Endothelial cell of umbilical vein (primary cell): ENCODE measurements at regions not wholly inside any gene's neighbourhood (a gene's known extent, or its start where the extent isn't known, plus 50 kb on each side); places are given as distances from the start of the nearest gene placed in this dataset.

Source experiments
- CTCF ChIP-seq, 2 donors: IDR thresholded peaks; 1 replicate in 1 of 2; 2 replicates in 1 of 2; pipeline ENCODE4 v1.5.1; 2011; ENCODE audit warnings: low read length in 2 of 2, mild to moderate bottlenecking in 2 of 2, moderate library complexity in 2 of 2, control low read depth in 1 of 2, inconsistent platforms in 1 of 2, low read depth in 1 of 2; ENCODE audit not compliant: insufficient read depth in 1 of 2; ENCODE audit errors: extremely low read depth in 1 of 2
- EZH2 ChIP-seq: IDR thresholded peaks from 2 replicates; pipeline ENCODE4 v1.6.1; 2012; ENCODE audit warnings: borderline replicate concordance, low read depth, mild to moderate bottlenecking, moderate library complexity, low read length, inconsistent platforms; ENCODE audit not compliant: severe bottlenecking
- FOS ChIP-seq: IDR thresholded peaks from 2 replicates; pipeline ENCODE4 v1.6.1; 2011; ENCODE audit warnings: mild to moderate bottlenecking, low read length, moderate library complexity, borderline replicate concordance; ENCODE audit not compliant: insufficient read depth
- POLR2AphosphoS5 ChIP-seq: IDR thresholded peaks from 2 replicates; pipeline ENCODE4 v1.6.1; 2012; ENCODE audit warnings: low read depth, mild to moderate bottlenecking, control low read depth, low read length, moderate library complexity; ENCODE audit not compliant: insufficient read depth

- TF ChIP-seq CTCF (IDR thresholded peaks at IDR 0.05; ENCODE audit: extremely low read depth in 1 of 2, insufficient read depth in 1 of 2, low read depth in 1 of 2, low read length in 2 of 2) = no peak
- no peak for TF ChIP-seq POLR2AphosphoS5
- no peak for TF ChIP-seq EZH2
- TF ChIP-seq FOS = no peak
These were observed 651.1 kb downstream of the ANKRD50 start for GRCh38 chr4:124061413-124061812.
